Ascending aorta (tissue), 2 donors: ENCODE measurements at regions not wholly inside any gene's neighbourhood (a gene's known extent, or its start where the extent isn't known, plus 50 kb on each side); places are given as distances from the start of the nearest gene placed in this dataset.

Source experiments
- DNase-seq, 2 donors: peaks; one replicate each; pipeline ENCODE4 v3.0.0-alpha.2; 2019; ENCODE audit warnings: low spot score in 2 of 2
- H3K27ac ChIP-seq, 2 donors: fragments of 200-600 bp; sonication (generic); one replicate each; pipeline ENCODE4 v1.5.1; 2016 to 2017; ENCODE audit warnings: mild to moderate bottlenecking in 1 of 2
- H3K27me3 ChIP-seq: fragments of 200-600 bp; sonication (generic); one replicate; pipeline ENCODE4 v1.5.1; 2017
- H3K36me3 ChIP-seq, 2 donors: fragments of 200-600 bp; sonication (generic); one replicate each; pipeline ENCODE4 v1.5.1; 2016
- H3K4me1 ChIP-seq, 2 donors: fragments of 200-600 bp; sonication (generic); one replicate each; pipeline ENCODE4 v1.5.1; 2016 to 2017; ENCODE audit warnings: mild to moderate bottlenecking in 1 of 2
- H3K4me3 ChIP-seq, 2 donors: fragments of 200-600 bp; sonication (generic); one replicate each; pipeline ENCODE4 v1.5.1; 2016 to 2017; ENCODE audit warnings: mild to moderate bottlenecking in 1 of 2
- H3K9me3 ChIP-seq, 2 donors: fragments of 200-600 bp; sonication (generic); one replicate each; pipeline ENCODE4 v1.5.1; 2016
- intact Hi-C: fragments of 100-400 bp; cut with DNase I; formaldehyde crosslinking; loops from one replicate; pipeline ENCODE4 v1.15.1; 2023
- TF ChIP-seq, protein P1 (sequence below), 3 experiments: fragments of 200-600 bp in 2 of 3; fragments of 450-650 bp in 1 of 3; sonication (generic) in 2 of 3; IDR thresholded peaks; one replicate each; pipeline ENCODE4 v1.5.1; 2016 to 2019; ENCODE audit warnings: antibody characterized with exemption in 3 of 3, mild to moderate bottlenecking in 1 of 3, moderate library complexity in 1 of 3

DNA sequence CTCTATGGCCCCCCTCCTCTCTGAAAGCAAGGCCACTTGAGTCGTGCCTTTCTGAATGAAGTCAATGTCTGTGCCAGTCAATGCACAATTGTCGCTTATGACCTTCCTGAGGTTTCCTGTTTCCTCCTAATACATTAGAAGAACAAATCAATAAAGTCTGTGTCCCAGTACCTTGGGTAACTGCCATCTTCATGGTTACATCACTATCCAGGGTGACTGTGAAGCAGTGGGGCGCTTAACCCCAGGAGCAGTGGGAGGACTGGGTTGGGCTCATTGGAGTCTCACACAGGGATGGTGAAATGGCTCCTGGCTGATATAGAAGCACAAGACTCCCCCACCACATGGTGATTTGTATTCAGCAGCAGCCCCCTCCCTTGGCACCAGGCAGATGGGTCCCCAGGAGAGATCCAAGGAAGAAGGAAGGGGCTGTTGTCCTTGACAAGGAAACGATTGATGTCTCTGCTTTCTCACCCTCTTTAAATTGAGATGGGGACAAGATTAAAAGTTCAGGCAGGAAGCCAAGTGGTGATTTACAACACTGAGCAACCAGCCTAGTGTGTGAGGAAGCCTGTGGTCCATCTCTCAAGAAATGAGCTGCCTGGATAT is 261.9 kb upstream of the ZNF462 start:
- no peak overlapping the region for H3K4me3 ChIP-seq
- TF ChIP-seq, protein P1, sequence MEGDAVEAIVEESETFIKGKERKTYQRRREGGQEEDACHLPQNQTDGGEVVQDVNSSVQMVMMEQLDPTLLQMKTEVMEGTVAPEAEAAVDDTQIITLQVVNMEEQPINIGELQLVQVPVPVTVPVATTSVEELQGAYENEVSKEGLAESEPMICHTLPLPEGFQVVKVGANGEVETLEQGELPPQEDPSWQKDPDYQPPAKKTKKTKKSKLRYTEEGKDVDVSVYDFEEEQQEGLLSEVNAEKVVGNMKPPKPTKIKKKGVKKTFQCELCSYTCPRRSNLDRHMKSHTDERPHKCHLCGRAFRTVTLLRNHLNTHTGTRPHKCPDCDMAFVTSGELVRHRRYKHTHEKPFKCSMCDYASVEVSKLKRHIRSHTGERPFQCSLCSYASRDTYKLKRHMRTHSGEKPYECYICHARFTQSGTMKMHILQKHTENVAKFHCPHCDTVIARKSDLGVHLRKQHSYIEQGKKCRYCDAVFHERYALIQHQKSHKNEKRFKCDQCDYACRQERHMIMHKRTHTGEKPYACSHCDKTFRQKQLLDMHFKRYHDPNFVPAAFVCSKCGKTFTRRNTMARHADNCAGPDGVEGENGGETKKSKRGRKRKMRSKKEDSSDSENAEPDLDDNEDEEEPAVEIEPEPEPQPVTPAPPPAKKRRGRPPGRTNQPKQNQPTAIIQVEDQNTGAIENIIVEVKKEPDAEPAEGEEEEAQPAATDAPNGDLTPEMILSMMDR (IDR thresholded peaks at IDR 0.05), result no peak
- no peaks in the 10 kb centered on the region for H3K9me3 ChIP-seq
- no peaks in the 10 kb centered on the region for H3K27me3 ChIP-seq
- intact Hi-C loops, result no loop called here
- no peak overlapping the region for H3K27ac ChIP-seq
- no peaks in the 10 kb centered on the region for H3K4me1 ChIP-seq
- no peaks in the 10 kb centered on the region for H3K36me3 ChIP-seq
- no peak for DNase-seq

DNA sequence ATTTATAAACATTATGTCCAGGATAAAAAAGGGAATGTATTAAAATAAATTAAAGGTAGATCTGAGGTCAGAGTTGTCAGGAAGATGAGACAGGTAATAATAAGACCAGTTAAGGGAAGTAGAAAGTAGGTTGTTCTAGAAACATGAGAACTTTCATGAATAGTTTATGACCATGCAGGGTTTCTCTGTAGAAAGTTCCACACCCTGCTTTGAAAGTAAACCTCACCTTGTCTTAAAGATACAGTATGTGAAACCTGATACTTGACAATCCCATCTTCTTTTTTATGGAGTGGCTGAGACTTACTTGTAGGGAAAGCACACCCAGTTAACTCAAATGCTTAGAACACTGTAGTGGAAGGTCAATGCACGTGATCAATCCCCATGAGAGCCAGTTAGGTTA is 260.6 kb upstream of the ZNF462 start:
- Histone ChIP-seq H3K27me3 (no peaks in the 10 kb centered on the region), H3K9me3 (no peaks in the 10 kb centered on the region), H3K4me3 (no peak overlapping the region), H3K4me1 (no peaks in the 10 kb centered on the region), H3K36me3 (no peaks in the 10 kb centered on the region), H3K27ac (no peak overlapping the region)
- TF ChIP-seq, protein P1 (IDR thresholded peaks at IDR 0.05), result no peak
- no peak for DNase-seq
- intact Hi-C loops, result no loop called here

DNA sequence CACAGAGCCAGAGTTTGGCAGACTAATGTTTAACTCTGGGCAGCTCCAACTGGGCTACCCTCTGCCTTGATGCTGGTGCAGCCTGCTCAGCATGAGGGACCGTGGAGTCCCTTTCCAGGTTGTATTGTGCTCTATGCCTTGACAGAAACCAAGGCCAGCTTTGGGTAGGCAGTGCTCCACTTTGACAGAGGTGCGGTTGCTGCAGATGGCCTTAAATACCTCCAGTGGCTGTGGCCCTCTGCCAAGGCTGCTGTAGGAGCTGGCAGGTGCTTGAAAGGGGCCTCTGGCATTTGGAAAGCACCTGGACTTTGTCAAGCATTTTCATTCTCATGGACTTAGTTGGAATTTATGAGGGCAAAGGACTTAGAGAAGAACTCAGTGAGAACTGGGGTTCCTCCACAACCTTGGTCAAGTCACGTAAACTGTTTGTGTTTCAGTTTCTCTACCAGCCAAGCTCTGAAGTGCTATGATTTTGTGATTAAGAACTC is 249.7 kb upstream of the ZNF462 start:
- H3K4me3 ChIP-seq, result no peak overlapping the region
- H3K4me1 ChIP-seq, result no peaks in the 10 kb centered on the region
- TF ChIP-seq, protein P1 (IDR thresholded peaks at IDR 0.05), result no peak
- H3K9me3 ChIP-seq, result no peaks in the 10 kb centered on the region
- intact Hi-C loops, result no loop called here
- H3K27me3 ChIP-seq, result no peaks in the 10 kb centered on the region
- no peak for DNase-seq
- no peak overlapping the region for H3K27ac ChIP-seq
- H3K36me3 ChIP-seq, result no peaks in the 10 kb centered on the region

DNA sequence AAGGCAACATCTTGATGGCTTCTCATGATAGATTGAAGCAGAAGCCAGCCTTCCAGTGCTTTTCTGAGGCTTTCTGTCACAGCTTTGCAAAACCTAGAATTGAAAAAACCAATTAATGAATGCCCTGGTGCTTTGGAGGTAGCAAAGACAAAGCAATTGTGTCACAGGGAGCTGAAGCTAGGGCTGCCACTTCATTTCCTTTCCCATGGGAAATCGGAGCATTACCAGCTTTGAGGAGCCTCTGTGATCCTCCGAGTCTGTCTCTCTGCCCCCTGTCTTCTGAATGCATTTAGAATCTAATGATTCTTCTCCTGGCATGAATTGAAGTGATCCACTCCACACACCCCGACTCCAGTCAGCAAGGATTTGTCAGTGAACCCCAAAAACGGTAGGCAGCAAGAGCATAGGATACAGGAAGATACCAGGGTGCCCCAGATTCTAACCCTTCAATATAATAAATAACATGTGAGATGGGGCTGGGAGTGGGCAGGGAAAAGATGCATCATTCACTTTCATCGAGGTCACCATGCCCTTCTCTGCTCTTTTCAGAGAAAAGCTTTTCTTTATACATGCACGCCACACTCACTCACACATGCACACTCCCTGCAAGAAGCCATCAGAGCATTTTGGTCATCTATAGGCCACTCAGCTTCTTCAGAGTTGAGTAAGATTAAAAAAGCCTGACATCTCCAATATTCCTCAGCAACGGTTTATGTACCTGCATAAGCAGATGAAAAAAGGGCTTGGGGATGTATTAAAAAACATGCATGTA is 247.7 kb upstream of the ZNF462 start:
- H3K4me3 ChIP-seq, result no peak overlapping the region
- H3K27ac ChIP-seq, result no peak overlapping the region
- no peaks in the 10 kb centered on the region for H3K9me3 ChIP-seq
- no peak for DNase-seq
- H3K4me1 ChIP-seq, result no peaks in the 10 kb centered on the region
- intact Hi-C loops, result no loop called here
- H3K36me3 ChIP-seq, result no peaks in the 10 kb centered on the region
- TF ChIP-seq, protein P1 (IDR thresholded peaks at IDR 0.05), result no peak
- no peaks in the 10 kb centered on the region for H3K27me3 ChIP-seq

DNA sequence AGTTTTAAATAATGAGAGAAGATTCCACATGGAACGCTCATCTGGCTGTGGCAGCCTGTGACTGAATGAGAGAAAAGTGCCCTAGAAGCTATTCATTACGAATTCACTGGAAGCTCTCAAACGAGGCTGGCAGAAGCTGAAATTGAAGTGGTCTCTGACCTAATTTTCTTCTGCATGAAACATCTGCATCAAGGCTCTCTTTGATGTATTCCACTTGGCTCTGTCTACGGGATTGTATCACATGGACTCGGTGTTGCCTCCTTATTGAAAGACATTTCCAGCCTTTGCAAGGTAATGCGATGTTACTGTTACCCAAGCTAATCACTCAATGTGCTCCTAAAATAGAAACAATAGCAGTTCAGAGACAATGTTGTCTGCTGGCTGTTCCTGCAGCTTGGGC is 246.9 kb upstream of the ZNF462 start:
- TF ChIP-seq, protein P1 (IDR thresholded peaks at IDR 0.05), result no peak
- Histone ChIP-seq H3K4me3 (no peak overlapping the region), H3K27me3 (no peaks in the 10 kb centered on the region), H3K36me3 (no peaks in the 10 kb centered on the region), H3K27ac (no peak overlapping the region), H3K4me1 (no peaks in the 10 kb centered on the region), H3K9me3 (no peaks in the 10 kb centered on the region)
- no peak for DNase-seq
- intact Hi-C loops, result no loop called here
